ENCODE measurements at regions not wholly inside any gene's neighbourhood (a gene's known extent, or its start where the extent isn't known, plus 50 kb on each side); places are given as distances from the start of the nearest gene placed in this dataset.
"Not testable (repeated sequence)": the region's sequence is repeated elsewhere in the genome, so short reads cannot be mapped to it uniquely, and the experiment has no call there.

- TF ChIP-seq CTCF, POLR2A (IDR thresholded peaks at IDR 0.05): not testable (repeated sequence)
Measured at GRCh38 chr22:10708175-10708574, 4819.8 kb upstream of the OR11H1 start.

Measured in body of pancreas (tissue), 4 donors.